ENCODE measurements at regions not wholly inside any gene's neighbourhood (a gene's known extent, or its start where the extent isn't known, plus 50 kb on each side); places are given as distances from the start of the nearest gene placed in this dataset.
"Not testable (repeated sequence)": the region's sequence is repeated elsewhere in the genome, so short reads cannot be mapped to it uniquely, and the experiment has no call there.

DNA sequence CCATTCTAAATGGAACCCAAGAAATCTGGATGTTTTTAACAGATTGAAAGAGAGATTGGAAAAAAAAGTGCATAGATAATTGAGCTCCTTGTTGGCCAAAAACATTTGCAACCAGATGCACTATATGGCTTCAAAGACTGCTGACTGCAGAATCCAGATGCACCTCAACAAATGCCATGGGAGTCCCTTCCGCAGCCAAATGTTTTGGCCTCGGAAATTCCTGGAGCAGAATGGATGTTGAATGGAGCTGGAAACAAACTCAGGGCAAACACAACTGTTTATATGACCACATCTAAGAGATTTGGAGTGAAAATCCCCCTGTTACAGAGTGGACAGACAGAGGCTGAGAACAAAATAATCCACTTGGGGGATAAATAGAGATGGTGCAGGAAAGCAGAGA is 285.0 kb upstream of the NFIA start:
- DNase-seq, result peak in 1 of 2 experiments; percentile 28

- no peak for DNase-seq
Measured at GRCh38 chr1:60791226-60791625, 291.1 kb upstream of the NFIA start.

DNA sequence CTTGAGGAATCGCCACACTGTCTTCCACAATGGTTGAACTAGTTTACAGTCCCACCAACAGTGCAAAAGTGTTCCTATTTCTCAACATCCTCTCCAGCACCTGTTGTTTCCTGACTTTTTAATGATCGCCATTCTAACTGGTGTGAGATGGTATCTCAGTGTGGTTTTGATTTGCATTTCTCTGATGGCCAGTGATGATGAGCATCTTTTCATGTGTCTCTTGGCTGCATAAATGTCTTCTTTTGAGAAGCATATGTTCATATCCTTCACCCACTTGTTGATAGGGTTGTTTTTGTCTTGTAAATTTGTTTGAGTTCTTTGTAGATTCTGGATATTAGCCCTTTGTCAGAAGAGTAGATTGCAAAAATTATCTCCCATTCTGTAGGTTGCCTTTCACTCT is 309.3 kb upstream of the NFIA start:
- not testable (repeated sequence) for DNase-seq

- DNase-seq, result no peak
Measured at GRCh38 chr1:60769082-60769481, 313.3 kb upstream of the NFIA start.

DNA sequence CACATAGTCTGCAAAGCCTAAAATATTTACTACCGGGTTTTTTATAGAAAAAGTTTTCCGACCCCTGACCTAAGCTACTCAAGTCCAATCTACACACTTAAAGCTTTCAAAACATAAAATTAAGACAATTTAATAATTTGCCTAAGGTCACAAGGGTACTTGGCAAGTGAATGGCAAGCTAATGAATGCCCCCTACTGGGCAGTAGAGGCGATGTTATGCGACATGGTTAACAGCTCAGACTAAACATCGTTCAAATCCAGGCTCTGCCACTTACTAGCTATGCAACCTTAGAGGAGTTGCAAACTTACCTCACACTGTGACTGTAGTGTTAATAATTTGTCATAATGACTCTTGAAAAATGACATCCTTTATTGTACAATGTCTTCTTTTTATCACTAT is 317.2 kb upstream of the NFIA start:
- DNase-seq, result peak in 1 of 2 experiments; percentile 65

GRCh38 chr1:60764489-60764888 is 317.9 kb upstream of the NFIA start:
- no peak for DNase-seq

GRCh38 chr1:60763741-60764140 is 318.6 kb upstream of the NFIA start:
- no peak for DNase-seq

GRCh38 chr1:60762911-60763310 is 319.4 kb upstream of the NFIA start:
- DNase-seq, result no peak

DNA sequence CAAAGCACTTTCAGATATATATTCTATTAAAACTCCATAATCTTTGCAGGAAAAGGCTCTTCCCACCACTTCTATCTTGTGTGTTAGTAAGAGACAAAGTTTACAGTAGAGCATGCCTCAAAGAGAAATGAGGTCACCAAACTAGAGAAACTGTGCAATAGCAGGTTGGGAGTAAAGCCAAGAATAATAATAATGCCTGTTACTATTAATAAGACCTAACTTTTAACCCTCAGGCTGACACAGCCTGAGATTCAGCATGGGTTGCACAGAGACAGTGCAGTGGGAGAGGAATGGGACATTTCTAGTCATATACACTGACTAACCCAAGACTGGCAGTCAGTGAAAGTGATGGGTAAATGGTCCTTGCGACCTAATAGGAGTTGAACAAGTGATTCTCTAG is 320.2 kb upstream of the NFIA start:
- DNase-seq, result no peak

DNA sequence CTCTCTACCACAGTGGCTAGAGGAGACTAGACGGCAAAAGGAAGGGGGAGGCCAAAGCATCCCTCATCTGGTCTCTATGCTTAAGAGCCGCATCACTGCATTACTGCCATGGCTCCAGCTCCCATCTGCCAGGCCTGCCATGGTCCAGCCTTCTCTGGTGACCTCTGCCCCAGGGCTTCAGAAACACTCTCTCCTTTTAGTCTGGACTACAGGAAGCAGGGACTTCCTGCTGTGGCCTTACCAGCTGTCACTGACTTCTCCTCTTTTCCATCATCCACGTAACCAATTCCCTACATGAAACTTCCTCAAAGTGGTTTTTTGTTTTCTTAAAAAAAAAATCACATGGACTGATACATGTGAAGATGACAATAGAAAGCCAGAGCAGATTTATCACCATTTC is 323.1 kb upstream of the NFIA start:
- DNase-seq, result no peak

DNA sequence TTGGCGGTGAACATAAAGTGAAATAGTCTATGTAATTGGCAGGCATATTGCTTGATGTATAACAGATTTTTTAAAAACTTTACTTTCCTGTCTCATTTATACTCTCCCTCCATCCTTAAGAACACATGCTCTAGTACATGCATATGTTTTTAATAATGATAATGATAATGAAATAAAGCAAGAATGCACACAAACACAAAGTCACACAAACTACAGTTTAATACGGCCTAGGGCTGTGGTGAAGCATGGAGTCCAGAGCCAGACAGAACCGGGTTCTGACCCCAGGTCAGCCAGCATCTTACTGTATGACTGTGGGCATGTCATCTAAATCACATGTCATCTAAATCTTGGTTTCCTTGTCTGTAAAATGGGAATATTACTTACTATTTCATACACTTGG is 324.9 kb upstream of the NFIA start:
- no peak for DNase-seq

DNA sequence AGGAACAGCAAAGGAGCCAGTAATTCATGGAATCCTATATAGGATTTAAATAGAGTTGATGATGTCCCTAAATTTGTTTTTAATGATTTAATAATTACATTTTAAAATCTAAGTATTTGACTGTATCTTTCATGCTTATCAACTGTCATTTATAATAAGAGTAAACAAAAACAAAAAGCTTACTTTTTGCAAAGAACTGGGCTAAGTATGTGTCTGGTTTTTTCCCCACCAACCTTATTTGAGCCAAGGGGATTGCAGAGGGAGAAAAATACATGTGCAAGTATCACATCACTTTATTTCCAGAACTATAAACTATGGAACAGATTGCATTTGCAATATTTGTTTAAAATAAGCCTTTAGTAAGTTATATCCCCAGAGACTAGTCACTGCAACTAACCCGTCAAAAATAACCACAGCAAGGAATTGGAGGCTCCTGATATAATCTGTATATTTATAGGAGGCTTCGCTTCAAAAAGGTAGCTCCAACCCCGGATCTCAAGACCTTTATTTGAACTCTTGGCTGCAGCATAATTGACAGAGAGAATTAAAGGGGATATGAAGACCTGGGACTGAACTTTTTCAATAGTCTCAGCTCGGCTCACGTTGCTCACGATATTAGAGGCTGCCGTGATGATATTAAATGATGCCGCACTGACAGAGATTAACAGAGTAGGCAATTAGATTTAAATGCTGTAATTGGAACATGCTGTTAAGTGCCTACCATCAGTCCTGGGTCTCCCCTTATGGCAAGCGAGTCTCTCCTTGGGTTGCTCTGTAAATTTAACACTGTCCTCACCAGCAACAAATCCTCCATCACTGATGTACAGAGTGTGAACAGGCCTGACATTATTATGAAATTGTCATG is 329.1 kb upstream of the NFIA start:
- DNase-seq, result no peak

DNA sequence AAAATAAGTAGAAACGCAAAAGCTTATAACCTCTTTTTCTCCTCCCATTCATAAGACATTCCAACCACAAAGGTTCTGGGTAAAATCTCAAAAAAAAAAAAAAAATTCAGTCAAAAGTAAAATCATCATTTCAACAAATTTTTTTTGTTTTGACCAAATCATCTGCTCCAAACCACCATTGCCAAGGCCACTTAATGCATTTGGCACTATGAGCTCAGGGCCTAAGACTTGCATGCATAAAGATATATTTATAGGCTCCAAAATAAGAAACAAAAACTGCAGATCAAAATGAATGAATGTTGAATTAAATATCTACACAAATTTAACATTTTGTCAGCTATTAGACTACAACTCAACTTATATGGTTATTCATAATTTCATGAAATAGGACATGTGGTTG is 331.1 kb upstream of the NFIA start:
- no peak for DNase-seq

- peak in 1 of 2 experiments; percentile 6 for DNase-seq
Measured at GRCh38 chr1:60747353-60747752, 335.0 kb upstream of the NFIA start.

GRCh38 chr1:60746278-60746791 is 336.0 kb upstream of the NFIA start:
- DNase-seq, result peak in 1 of 2 experiments; percentile 53

DNA sequence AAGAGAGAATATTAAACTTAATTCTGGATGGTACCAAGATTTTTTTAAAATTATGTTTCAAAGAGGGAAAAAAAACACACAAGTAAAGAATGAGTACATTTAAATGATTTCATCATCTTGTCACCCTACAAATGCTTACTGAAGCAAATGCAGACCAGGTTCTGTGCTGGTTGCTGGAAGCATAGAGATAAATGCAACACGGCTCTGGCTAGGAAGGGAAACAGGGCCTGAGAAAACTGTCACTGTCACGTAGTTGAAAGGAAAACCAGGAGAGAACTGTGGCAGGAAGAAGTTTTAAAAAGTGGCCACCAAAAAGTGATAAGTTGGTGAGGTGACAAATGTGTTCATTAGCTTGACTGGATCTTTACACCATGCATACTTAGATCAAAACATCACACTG is 336.9 kb upstream of the NFIA start:
- DNase-seq, result no peak

GRCh38 chr1:60742339-60742738 is 340.0 kb upstream of the NFIA start:
- DNase-seq, result no peak

DNA sequence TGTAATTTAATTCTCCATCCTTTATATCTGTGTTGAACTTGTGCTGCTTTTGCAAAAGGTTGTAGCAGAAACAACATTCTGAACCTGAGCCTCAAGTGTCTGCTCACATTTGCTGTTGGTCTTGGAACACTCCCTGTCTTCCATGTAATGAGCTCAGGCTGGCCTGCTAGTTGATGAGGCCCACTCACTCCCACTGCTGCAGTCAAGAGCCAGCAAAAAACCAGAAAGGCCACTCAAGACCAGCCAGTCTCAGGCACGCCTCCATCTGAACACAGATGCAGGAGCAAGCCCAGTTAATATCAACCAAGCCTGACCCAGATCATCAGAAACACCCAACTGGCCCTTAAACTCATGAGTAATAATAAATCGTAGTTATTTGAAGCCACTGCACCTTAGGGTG is 342.2 kb upstream of the NFIA start:
- DNase-seq, result no peak

DNA sequence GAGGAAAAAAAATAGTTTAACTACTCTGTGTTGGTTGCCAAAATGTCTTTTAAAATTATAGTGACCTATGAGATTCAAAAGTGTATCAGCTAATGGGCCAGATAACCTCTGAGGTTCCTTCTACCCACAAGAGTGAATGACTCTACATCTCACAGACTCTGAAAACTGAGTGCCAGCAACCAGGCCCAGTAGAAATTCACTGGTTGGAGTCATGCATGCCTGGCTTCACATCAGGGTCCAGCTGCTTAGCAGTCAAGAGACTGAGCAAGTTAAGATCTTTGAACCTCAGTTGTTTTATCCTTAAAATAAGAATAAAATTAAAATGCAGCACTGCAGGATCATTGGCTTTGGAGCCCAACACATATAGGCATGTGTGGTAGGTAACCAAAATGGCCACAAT is 342.6 kb upstream of the NFIA start:
- DNase-seq, result no peak

DNA sequence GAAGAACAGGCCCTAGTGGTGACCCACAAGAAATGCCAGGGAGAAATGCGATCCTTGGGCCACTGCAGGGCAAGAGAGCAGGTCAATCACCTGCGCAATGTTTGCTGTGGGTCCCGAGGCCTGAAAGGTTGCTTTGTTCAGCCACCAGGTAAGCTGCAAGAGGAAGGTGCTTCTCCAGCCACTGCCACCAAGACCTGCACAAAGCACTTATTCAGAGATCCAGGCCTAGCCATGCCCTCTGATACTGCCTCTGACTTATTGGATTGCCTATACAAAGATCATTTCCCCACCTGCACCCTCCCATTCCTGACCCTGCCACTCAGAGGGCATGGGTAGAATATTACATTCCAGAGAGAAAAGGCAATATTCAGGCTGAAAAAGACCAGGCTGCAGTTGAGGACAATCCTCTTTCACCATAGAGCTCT is 349.4 kb upstream of the NFIA start:
- no peak for DNase-seq

- DNase-seq, result no peak
Measured at GRCh38 chr1:60731321-60731720, 351.0 kb upstream of the NFIA start.

- DNase-seq, result no peak
Measured at GRCh38 chr1:60727552-60727951, 354.8 kb upstream of the NFIA start.

GRCh38 chr1:60716472-60716871 is 365.9 kb upstream of the NFIA start:
- no peak for DNase-seq

GRCh38 chr1:60715970-60716369 is 366.4 kb upstream of the NFIA start:
- no peak for DNase-seq

- no peak for DNase-seq
Measured at GRCh38 chr1:60709426-60709825, 372.9 kb upstream of the NFIA start.
